ENCODE measurements at regions not wholly inside any gene's neighbourhood (a gene's known extent, or its start where the extent isn't known, plus 50 kb on each side); places are given as distances from the start of the nearest gene placed in this dataset.

GRCh38 chr2:64330281-64331113 lies 123.5 kb upstream of the LGALSL start:
- Histone ChIP-seq H3K9ac (ENCODE audit: low read depth in 1 of 3, low read length in 3 of 3) (peak overlapping the region; percentile 10 to 70 (median 52)), H3K4me1 (ENCODE audit: control insufficient read depth in 3 of 3, insufficient read depth in 3 of 3, low read length in 3 of 3) (peaks cover 30 to 50% (median 35%) of the 10 kb centered on the region in 3 donors), H3K27ac (ENCODE audit: low read depth, low read length) (peak overlapping the region; percentile 48)

GRCh38 chr2:64331114-64331645 lies 122.8 kb upstream of the LGALSL start:
- no peaks in the 10 kb centered on the region for H3K27me3 ChIP-seq (ENCODE audit: control insufficient read depth in 3 of 3, insufficient read depth in 3 of 3, low read length in 3 of 3)
- H3K9ac ChIP-seq (ENCODE audit: low read depth in 1 of 3, low read length in 3 of 3): peak overlapping the region; percentile 44 to 70 (median 52)
- peaks cover 30 to 50% (median 35%) of the 10 kb centered on the region in 3 donors for H3K4me1 ChIP-seq (ENCODE audit: control insufficient read depth in 3 of 3, insufficient read depth in 3 of 3, low read length in 3 of 3)
- peak overlapping the region; percentile 48 for H3K27ac ChIP-seq (ENCODE audit: low read depth, low read length)
- H3K36me3 ChIP-seq (ENCODE audit: control insufficient read depth in 3 of 3, insufficient read depth in 3 of 3, low read length in 3 of 3): no peaks in the 10 kb centered on the region
- peak overlapping the region; percentile 49 to 73 (median 59) for H3K4me3 ChIP-seq (ENCODE audit: low read length in 3 of 3)
- no peaks in the 10 kb centered on the region for H3K9me3 ChIP-seq (ENCODE audit: control insufficient read depth in 3 of 3, low read length in 3 of 3)

More at GRCh38 chr2:64330281-64331113, 123.5 kb upstream of the LGALSL start:
- H3K4me3 ChIP-seq (ENCODE audit: low read length in 3 of 3): peak overlapping the region; percentile 49 to 73 (median 59)
- no peaks in the 10 kb centered on the region for H3K9me3 ChIP-seq (ENCODE audit: control insufficient read depth in 3 of 3, low read length in 3 of 3)
- H3K27me3 ChIP-seq (ENCODE audit: control insufficient read depth in 3 of 3, insufficient read depth in 3 of 3, low read length in 3 of 3): no peaks in the 10 kb centered on the region
- H3K36me3 ChIP-seq (ENCODE audit: control insufficient read depth in 3 of 3, insufficient read depth in 3 of 3, low read length in 3 of 3): no peaks in the 10 kb centered on the region

GRCh38 chr2:64331849-64332699 lies 121.9 kb upstream of the LGALSL start:
- H3K36me3 ChIP-seq (ENCODE audit: control insufficient read depth in 3 of 3, insufficient read depth in 3 of 3, low read length in 3 of 3): no peaks in the 10 kb centered on the region
- no peak overlapping the region for H3K27ac ChIP-seq (ENCODE audit: low read depth, low read length)
- H3K4me1 ChIP-seq (ENCODE audit: control insufficient read depth in 3 of 3, insufficient read depth in 3 of 3, low read length in 3 of 3): peaks cover 30 to 50% (median 35%) of the 10 kb centered on the region in 3 donors
- H3K9ac ChIP-seq (ENCODE audit: low read depth in 1 of 3, low read length in 3 of 3): peak overlapping the region in 1 of 3 donors; percentile 2
- H3K9me3 ChIP-seq (ENCODE audit: control insufficient read depth in 3 of 3, low read length in 3 of 3): no peaks in the 10 kb centered on the region
- H3K27me3 ChIP-seq (ENCODE audit: control insufficient read depth in 3 of 3, insufficient read depth in 3 of 3, low read length in 3 of 3): no peaks in the 10 kb centered on the region
- H3K4me3 ChIP-seq (ENCODE audit: low read length in 3 of 3): no peak overlapping the region

GRCh38 chr2:64336171-64336570 lies 117.8 kb upstream of the LGALSL start:
- Histone ChIP-seq H3K9me3 (ENCODE audit: control insufficient read depth in 3 of 3, low read length in 3 of 3) (no peaks in the 10 kb centered on the region), H3K4me1 (ENCODE audit: control insufficient read depth in 3 of 3, insufficient read depth in 3 of 3, low read length in 3 of 3) (peaks cover 9 to 15% (median 10%) of the 10 kb centered on the region in 3 donors), H3K9ac (ENCODE audit: low read depth in 1 of 3, low read length in 3 of 3) (no peak overlapping the region), H3K27ac (ENCODE audit: low read depth, low read length) (no peak overlapping the region), H3K4me3 (ENCODE audit: low read length in 3 of 3) (no peak overlapping the region), H3K27me3 (ENCODE audit: control insufficient read depth in 3 of 3, insufficient read depth in 3 of 3, low read length in 3 of 3) (no peaks in the 10 kb centered on the region), H3K36me3 (ENCODE audit: control insufficient read depth in 3 of 3, insufficient read depth in 3 of 3, low read length in 3 of 3) (no peaks in the 10 kb centered on the region)

- no peak overlapping the region for H3K9ac ChIP-seq (ENCODE audit: low read depth in 1 of 3, low read length in 3 of 3)
- no peaks in the 10 kb centered on the region for H3K9me3 ChIP-seq (ENCODE audit: control insufficient read depth in 3 of 3, low read length in 3 of 3)
- peaks cover 0 to 4% (median 0%) of the 10 kb centered on the region in 3 donors for H3K4me1 ChIP-seq (ENCODE audit: control insufficient read depth in 3 of 3, insufficient read depth in 3 of 3, low read length in 3 of 3)
Measured at GRCh38 chr2:64337314-64337713, 116.6 kb upstream of the LGALSL start.

GRCh38 chr2:64338108-64338507 lies 115.9 kb upstream of the LGALSL start:
- no peaks in the 10 kb centered on the region for H3K36me3 ChIP-seq (ENCODE audit: control insufficient read depth in 3 of 3, insufficient read depth in 3 of 3, low read length in 3 of 3)
- H3K4me3 ChIP-seq (ENCODE audit: low read length in 3 of 3): no peak overlapping the region
- H3K27ac ChIP-seq (ENCODE audit: low read depth, low read length): no peak overlapping the region
- no peak overlapping the region for H3K9ac ChIP-seq (ENCODE audit: low read depth in 1 of 3, low read length in 3 of 3)
- H3K9me3 ChIP-seq (ENCODE audit: control insufficient read depth in 3 of 3, low read length in 3 of 3): no peaks in the 10 kb centered on the region
- no peaks in the 10 kb centered on the region for H3K4me1 ChIP-seq (ENCODE audit: control insufficient read depth in 3 of 3, insufficient read depth in 3 of 3, low read length in 3 of 3)
- H3K27me3 ChIP-seq (ENCODE audit: control insufficient read depth in 3 of 3, insufficient read depth in 3 of 3, low read length in 3 of 3): no peaks in the 10 kb centered on the region

More at GRCh38 chr2:64337314-64337713, 116.6 kb upstream of the LGALSL start:
- H3K27me3 ChIP-seq (ENCODE audit: control insufficient read depth in 3 of 3, insufficient read depth in 3 of 3, low read length in 3 of 3): no peaks in the 10 kb centered on the region
- no peaks in the 10 kb centered on the region for H3K36me3 ChIP-seq (ENCODE audit: control insufficient read depth in 3 of 3, insufficient read depth in 3 of 3, low read length in 3 of 3)
- no peak overlapping the region for H3K4me3 ChIP-seq (ENCODE audit: low read length in 3 of 3)
- H3K27ac ChIP-seq (ENCODE audit: low read depth, low read length): no peak overlapping the region

- Histone ChIP-seq H3K4me3 (ENCODE audit: low read length in 3 of 3) (no peak overlapping the region), H3K27me3 (ENCODE audit: control insufficient read depth in 3 of 3, insufficient read depth in 3 of 3, low read length in 3 of 3) (no peaks in the 10 kb centered on the region), H3K36me3 (ENCODE audit: control insufficient read depth in 3 of 3, insufficient read depth in 3 of 3, low read length in 3 of 3) (no peaks in the 10 kb centered on the region), H3K27ac (ENCODE audit: low read depth, low read length) (no peak overlapping the region), H3K9me3 (ENCODE audit: control insufficient read depth in 3 of 3, low read length in 3 of 3) (no peaks in the 10 kb centered on the region), H3K9ac (ENCODE audit: low read depth in 1 of 3, low read length in 3 of 3) (no peak overlapping the region), H3K4me1 (ENCODE audit: control insufficient read depth in 3 of 3, insufficient read depth in 3 of 3, low read length in 3 of 3) (no peaks in the 10 kb centered on the region)
Measured at GRCh38 chr2:64338910-64339500, 115.0 kb upstream of the LGALSL start.

GRCh38 chr2:64341461-64341860 lies 112.5 kb upstream of the LGALSL start:
- no peaks in the 10 kb centered on the region for H3K9me3 ChIP-seq (ENCODE audit: control insufficient read depth in 3 of 3, low read length in 3 of 3)
- H3K4me3 ChIP-seq (ENCODE audit: low read length in 3 of 3): no peak overlapping the region
- no peak overlapping the region for H3K27ac ChIP-seq (ENCODE audit: low read depth, low read length)
- no peaks in the 10 kb centered on the region for H3K36me3 ChIP-seq (ENCODE audit: control insufficient read depth in 3 of 3, insufficient read depth in 3 of 3, low read length in 3 of 3)
- no peak overlapping the region for H3K9ac ChIP-seq (ENCODE audit: low read depth in 1 of 3, low read length in 3 of 3)
- no peaks in the 10 kb centered on the region for H3K4me1 ChIP-seq (ENCODE audit: control insufficient read depth in 3 of 3, insufficient read depth in 3 of 3, low read length in 3 of 3)
- no peaks in the 10 kb centered on the region for H3K27me3 ChIP-seq (ENCODE audit: control insufficient read depth in 3 of 3, insufficient read depth in 3 of 3, low read length in 3 of 3)

GRCh38 chr2:64342195-64343099 lies 111.5 kb upstream of the LGALSL start:
- Histone ChIP-seq H3K27ac (ENCODE audit: low read depth, low read length) (no peak overlapping the region), H3K9ac (ENCODE audit: low read depth in 1 of 3, low read length in 3 of 3) (no peak overlapping the region), H3K4me3 (ENCODE audit: low read length in 3 of 3) (no peak overlapping the region), H3K9me3 (ENCODE audit: control insufficient read depth in 3 of 3, low read length in 3 of 3) (no peaks in the 10 kb centered on the region), H3K27me3 (ENCODE audit: control insufficient read depth in 3 of 3, insufficient read depth in 3 of 3, low read length in 3 of 3) (no peaks in the 10 kb centered on the region), H3K4me1 (ENCODE audit: control insufficient read depth in 3 of 3, insufficient read depth in 3 of 3, low read length in 3 of 3) (no peaks in the 10 kb centered on the region), H3K36me3 (ENCODE audit: control insufficient read depth in 3 of 3, insufficient read depth in 3 of 3, low read length in 3 of 3) (no peaks in the 10 kb centered on the region)
